Astrocyte (in vitro differentiated cells and primary cell): ENCODE measurements at regions not wholly inside any gene's neighbourhood (a gene's known extent, or its start where the extent isn't known, plus 50 kb on each side); places are given as distances from the start of the nearest gene placed in this dataset.

Source experiments
- EZH2 ChIP-seq: IDR thresholded peaks from 2 replicates; pipeline ENCODE4 v1.6.1; 2012; ENCODE audit warnings: mild to moderate bottlenecking, low read length, inconsistent platforms; ENCODE audit not compliant: insufficient read depth
- TF ChIP-seq, protein P1 (sequence below): IDR thresholded peaks from 2 replicates; pipeline ENCODE4 v1.5.1; 2011; ENCODE audit warnings: low read depth, mild to moderate bottlenecking, inconsistent platforms, low read length, moderate library complexity; ENCODE audit not compliant: insufficient read depth

DNA sequence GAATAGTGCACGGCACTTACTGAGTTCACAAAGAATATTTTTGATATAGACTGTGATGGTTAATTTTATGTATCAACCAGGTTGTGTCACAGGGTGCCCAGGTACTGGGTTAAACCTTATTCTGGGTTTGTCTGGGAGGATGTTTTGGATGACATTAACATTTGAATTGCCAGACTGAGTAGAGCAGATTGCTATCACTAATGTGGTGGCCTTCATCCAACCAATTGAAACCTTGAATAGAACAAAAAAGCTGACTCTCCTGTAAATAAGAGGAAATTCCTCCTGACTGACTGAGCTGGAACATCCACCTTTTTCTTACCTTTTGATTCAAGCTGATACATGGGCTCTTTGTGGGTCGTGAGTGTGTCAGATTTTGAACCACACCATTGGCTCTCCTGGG, 1424.4 kb upstream of the MIR17HG start:
- TF ChIP-seq, protein P1, sequence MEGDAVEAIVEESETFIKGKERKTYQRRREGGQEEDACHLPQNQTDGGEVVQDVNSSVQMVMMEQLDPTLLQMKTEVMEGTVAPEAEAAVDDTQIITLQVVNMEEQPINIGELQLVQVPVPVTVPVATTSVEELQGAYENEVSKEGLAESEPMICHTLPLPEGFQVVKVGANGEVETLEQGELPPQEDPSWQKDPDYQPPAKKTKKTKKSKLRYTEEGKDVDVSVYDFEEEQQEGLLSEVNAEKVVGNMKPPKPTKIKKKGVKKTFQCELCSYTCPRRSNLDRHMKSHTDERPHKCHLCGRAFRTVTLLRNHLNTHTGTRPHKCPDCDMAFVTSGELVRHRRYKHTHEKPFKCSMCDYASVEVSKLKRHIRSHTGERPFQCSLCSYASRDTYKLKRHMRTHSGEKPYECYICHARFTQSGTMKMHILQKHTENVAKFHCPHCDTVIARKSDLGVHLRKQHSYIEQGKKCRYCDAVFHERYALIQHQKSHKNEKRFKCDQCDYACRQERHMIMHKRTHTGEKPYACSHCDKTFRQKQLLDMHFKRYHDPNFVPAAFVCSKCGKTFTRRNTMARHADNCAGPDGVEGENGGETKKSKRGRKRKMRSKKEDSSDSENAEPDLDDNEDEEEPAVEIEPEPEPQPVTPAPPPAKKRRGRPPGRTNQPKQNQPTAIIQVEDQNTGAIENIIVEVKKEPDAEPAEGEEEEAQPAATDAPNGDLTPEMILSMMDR, result no peak
- TF ChIP-seq EZH2, result no peak
